Peyer's patch (tissue), 4 donors: ENCODE measurements at regions not wholly inside any gene's neighbourhood (a gene's known extent, or its start where the extent isn't known, plus 50 kb on each side); places are given as distances from the start of the nearest gene placed in this dataset.

Experiments
- DNase-seq, 3 donors: peaks; one replicate each; pipeline ENCODE4 v3.0.0-alpha.2; 2017 to 2019
- H3K27ac ChIP-seq, 4 donors: fragments of 200-600 bp; sonication (generic); one replicate each; pipeline ENCODE4 v1.5.1; 2016 to 2019
- H3K27me3 ChIP-seq, 2 donors: fragments of 200-600 bp; sonication (generic); one replicate each; pipeline ENCODE4 v1.5.1; 2019
- H3K36me3 ChIP-seq, 3 donors: fragments of 200-600 bp; sonication (generic); one replicate each; pipeline ENCODE4 v1.5.1; 2016 to 2019
- H3K4me1 ChIP-seq, 4 donors: fragments of 200-600 bp; sonication (generic); one replicate each; pipeline ENCODE4 v1.5.1; 2016 to 2019
- H3K4me3 ChIP-seq, 4 donors: fragments of 200-600 bp; sonication (generic); 1 replicate in 3 of 4; 2 replicates in 1 of 4; pipeline ENCODE4 v1.5.1; 2016 to 2019; ENCODE audit warnings: mild to moderate bottlenecking in 1 of 4
- H3K9me3 ChIP-seq, 4 donors: fragments of 200-600 bp; sonication (generic); one replicate each; pipeline ENCODE4 v1.5.1; 2016 to 2019; ENCODE audit warnings: mild to moderate bottlenecking in 1 of 4
- POLR2A ChIP-seq, 2 donors: fragments of 450-650 bp; IDR thresholded peaks; one replicate each; pipeline ENCODE4 v1.5.1; 2017; ENCODE audit warnings: antibody characterized with exemption in 2 of 2, mild to moderate bottlenecking in 2 of 2, moderate library complexity in 2 of 2
- TF ChIP-seq, protein P1 (sequence below), 6 experiments: fragments of 450-650 bp in 4 of 6; fragments of 200-600 bp in 2 of 6; sonication (generic) in 1 of 6; IDR thresholded peaks; one replicate each; pipeline ENCODE4 v1.5.1; 2017 to 2019; ENCODE audit warnings: antibody characterized with exemption in 6 of 6, mild to moderate bottlenecking in 3 of 6, moderate library complexity in 1 of 6

GRCh38 chr9:80646211-80646610, 1043.1 kb downstream of the TLE1 start:
- no peaks in the 10 kb centered on the region for H3K36me3 ChIP-seq
- no peaks in the 10 kb centered on the region for H3K4me1 ChIP-seq
- H3K4me3 ChIP-seq, result no peak overlapping the region
- H3K27me3 ChIP-seq, result no peaks in the 10 kb centered on the region
- no peak overlapping the region for H3K27ac ChIP-seq
- H3K9me3 ChIP-seq, result no peaks in the 10 kb centered on the region
- TF ChIP-seq, protein P1, sequence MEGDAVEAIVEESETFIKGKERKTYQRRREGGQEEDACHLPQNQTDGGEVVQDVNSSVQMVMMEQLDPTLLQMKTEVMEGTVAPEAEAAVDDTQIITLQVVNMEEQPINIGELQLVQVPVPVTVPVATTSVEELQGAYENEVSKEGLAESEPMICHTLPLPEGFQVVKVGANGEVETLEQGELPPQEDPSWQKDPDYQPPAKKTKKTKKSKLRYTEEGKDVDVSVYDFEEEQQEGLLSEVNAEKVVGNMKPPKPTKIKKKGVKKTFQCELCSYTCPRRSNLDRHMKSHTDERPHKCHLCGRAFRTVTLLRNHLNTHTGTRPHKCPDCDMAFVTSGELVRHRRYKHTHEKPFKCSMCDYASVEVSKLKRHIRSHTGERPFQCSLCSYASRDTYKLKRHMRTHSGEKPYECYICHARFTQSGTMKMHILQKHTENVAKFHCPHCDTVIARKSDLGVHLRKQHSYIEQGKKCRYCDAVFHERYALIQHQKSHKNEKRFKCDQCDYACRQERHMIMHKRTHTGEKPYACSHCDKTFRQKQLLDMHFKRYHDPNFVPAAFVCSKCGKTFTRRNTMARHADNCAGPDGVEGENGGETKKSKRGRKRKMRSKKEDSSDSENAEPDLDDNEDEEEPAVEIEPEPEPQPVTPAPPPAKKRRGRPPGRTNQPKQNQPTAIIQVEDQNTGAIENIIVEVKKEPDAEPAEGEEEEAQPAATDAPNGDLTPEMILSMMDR (IDR thresholded peaks at IDR 0.05), result no peak
- no peak for TF ChIP-seq POLR2A (IDR thresholded peaks at IDR 0.05)
- no peak for DNase-seq

GRCh38 chr9:80644044-80644443, 1045.3 kb downstream of the TLE1 start:
- Histone ChIP-seq H3K27me3 (no peaks in the 10 kb centered on the region), H3K36me3 (no peaks in the 10 kb centered on the region), H3K4me1 (no peaks in the 10 kb centered on the region), H3K4me3 (no peak overlapping the region), H3K9me3 (no peaks in the 10 kb centered on the region), H3K27ac (no peak overlapping the region)
- DNase-seq, result no peak
- TF ChIP-seq, protein P1 (IDR thresholded peaks at IDR 0.05), result no peak
- no peak for TF ChIP-seq POLR2A (IDR thresholded peaks at IDR 0.05)

GRCh38 chr9:80635065-80635464, 1054.3 kb downstream of the TLE1 start:
- TF ChIP-seq, protein P1 (IDR thresholded peaks at IDR 0.05), result no peak
- no peak for TF ChIP-seq POLR2A (IDR thresholded peaks at IDR 0.05)
- H3K4me3 ChIP-seq, result no peak overlapping the region
- no peaks in the 10 kb centered on the region for H3K36me3 ChIP-seq
- DNase-seq, result no peak
- H3K27me3 ChIP-seq, result no peaks in the 10 kb centered on the region
- no peaks in the 10 kb centered on the region for H3K4me1 ChIP-seq
- no peak overlapping the region for H3K27ac ChIP-seq
- H3K9me3 ChIP-seq, result no peaks in the 10 kb centered on the region

DNA sequence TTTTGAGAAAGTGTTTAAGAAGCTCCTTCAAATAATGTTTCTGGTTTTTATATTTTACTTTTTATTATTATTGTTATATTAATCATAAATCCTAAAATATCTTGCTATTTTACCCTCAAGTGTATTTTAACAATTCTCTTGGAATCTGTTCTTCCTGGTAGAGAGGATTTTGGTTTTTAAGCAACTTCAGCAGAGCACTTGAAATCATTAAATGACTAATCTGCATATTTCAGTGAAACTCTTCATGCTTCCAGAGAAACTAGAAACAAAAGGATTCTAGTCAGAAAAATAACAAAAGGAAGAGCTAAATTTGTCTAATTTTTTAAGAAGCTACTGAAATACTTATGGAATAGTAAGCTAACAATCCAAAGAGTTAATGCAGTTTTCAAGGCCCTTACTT, 1057.3 kb downstream of the TLE1 start:
- TF ChIP-seq, protein P1 (IDR thresholded peaks at IDR 0.05), result no peak
- no peak for TF ChIP-seq POLR2A (IDR thresholded peaks at IDR 0.05)
- DNase-seq, result no peak
- Histone ChIP-seq H3K36me3 (no peaks in the 10 kb centered on the region), H3K27ac (no peak overlapping the region), H3K4me3 (no peak overlapping the region), H3K4me1 (no peaks in the 10 kb centered on the region), H3K27me3 (no peaks in the 10 kb centered on the region), H3K9me3 (no peaks in the 10 kb centered on the region)

DNA sequence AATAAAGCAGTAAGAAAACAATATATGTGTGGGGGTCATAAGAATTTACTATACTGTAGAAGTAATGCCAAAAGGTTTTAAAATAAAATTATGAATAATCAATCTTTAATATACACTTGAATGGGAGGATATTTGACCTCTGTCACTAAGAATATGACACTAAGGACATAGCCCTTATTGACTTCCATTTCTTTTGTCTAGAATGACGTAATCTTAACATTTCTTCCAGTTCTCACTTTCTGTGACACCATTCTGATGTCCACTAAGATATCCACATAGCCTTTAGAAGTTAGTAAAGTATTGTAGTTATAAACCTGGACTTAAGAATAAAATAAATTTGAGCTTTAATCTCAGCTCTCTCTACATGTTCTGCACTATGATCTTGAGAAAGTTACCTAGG, 1050.7 kb downstream of the TLE4 start:
- no peaks in the 10 kb centered on the region for H3K9me3 ChIP-seq
- no peak overlapping the region for H3K27ac ChIP-seq
- H3K4me3 ChIP-seq, result no peak overlapping the region
- no peaks in the 10 kb centered on the region for H3K36me3 ChIP-seq
- no peak for TF ChIP-seq POLR2A (IDR thresholded peaks at IDR 0.05)
- TF ChIP-seq, protein P1 (IDR thresholded peaks at IDR 0.05), result no peak
- no peaks in the 10 kb centered on the region for H3K27me3 ChIP-seq
- DNase-seq, result no peak
- no peaks in the 10 kb centered on the region for H3K4me1 ChIP-seq

GRCh38 chr9:80619356-80619755, 1047.6 kb downstream of the TLE4 start:
- H3K36me3 ChIP-seq, result no peaks in the 10 kb centered on the region
- H3K4me1 ChIP-seq, result no peaks in the 10 kb centered on the region
- no peak for DNase-seq
- H3K27me3 ChIP-seq, result no peaks in the 10 kb centered on the region
- no peak overlapping the region for H3K27ac ChIP-seq
- no peak for TF ChIP-seq POLR2A (IDR thresholded peaks at IDR 0.05)
- TF ChIP-seq, protein P1 (IDR thresholded peaks at IDR 0.05), result no peak
- no peak overlapping the region for H3K4me3 ChIP-seq
- H3K9me3 ChIP-seq, result no peaks in the 10 kb centered on the region
